Choroid plexus epithelial cell (primary cell): ENCODE measurements at regions not wholly inside any gene's neighbourhood (a gene's known extent, or its start where the extent isn't known, plus 50 kb on each side); places are given as distances from the start of the nearest gene placed in this dataset.
A peak's percentile ranks its signal among the peaks of the same experiment; 100 is the strongest.

Experiments
- DNase-seq: peaks from one replicate; pipeline ENCODE4 v3.0.0-alpha.2; 2010; ENCODE audit warnings: low read depth
- H3K4me3 ChIP-seq: 2 replicates; pipeline ENCODE4 v1.5.1; 2011; ENCODE audit warnings: low read depth, mild to moderate bottlenecking, control low read depth, low read length, moderate library complexity
- CTCF ChIP-seq: conservative IDR thresholded peaks from 2 replicates; pipeline ENCODE4 v1.5.1; 2011; ENCODE audit warnings: low read depth, mild to moderate bottlenecking, control low read depth, inconsistent platforms, low read length, moderate library complexity

GRCh38 chr2:121103960-121104359, 181.0 kb downstream of the TFCP2L1 start:
- no peak for DNase-seq
- no peak for TF ChIP-seq CTCF
- no peak overlapping the region for H3K4me3 ChIP-seq

- DNase-seq, result peak; percentile 52
- no peak overlapping the region for H3K4me3 ChIP-seq
- TF ChIP-seq CTCF, result no peak
These were observed 180.3 kb downstream of the TFCP2L1 start for GRCh38 chr2:121104721-121105141.

GRCh38 chr2:121110924-121111323, 174.1 kb downstream of the TFCP2L1 start:
- H3K4me3 ChIP-seq, result no peak overlapping the region
- no peak for DNase-seq
- TF ChIP-seq CTCF, result no peak

- no peak for DNase-seq
- no peak overlapping the region for H3K4me3 ChIP-seq
These were observed 166.1 kb downstream of the TFCP2L1 start for GRCh38 chr2:121118951-121119350.

GRCh38 chr2:121120411-121120810, 164.6 kb downstream of the TFCP2L1 start:
- no peak overlapping the region for H3K4me3 ChIP-seq
- TF ChIP-seq CTCF, result no peak

More at GRCh38 chr2:121118951-121119350, 166.1 kb downstream of the TFCP2L1 start:
- TF ChIP-seq CTCF, result no peak

GRCh38 chr2:121120991-121121390, 164.0 kb downstream of the TFCP2L1 start:
- DNase-seq, result no peak
- no peak for TF ChIP-seq CTCF

More at GRCh38 chr2:121120411-121120810, 164.6 kb downstream of the TFCP2L1 start:
- no peak for DNase-seq

GRCh38 chr2:121121661-121122060, 163.3 kb downstream of the TFCP2L1 start:
- no peak for TF ChIP-seq CTCF
- no peak for DNase-seq
- no peak overlapping the region for H3K4me3 ChIP-seq

More at GRCh38 chr2:121120991-121121390, 164.0 kb downstream of the TFCP2L1 start:
- no peak overlapping the region for H3K4me3 ChIP-seq
